ENCODE measurements at regions not wholly inside any gene's neighbourhood (a gene's known extent, or its start where the extent isn't known, plus 50 kb on each side); places are given as distances from the start of the nearest gene placed in this dataset.

DNA sequence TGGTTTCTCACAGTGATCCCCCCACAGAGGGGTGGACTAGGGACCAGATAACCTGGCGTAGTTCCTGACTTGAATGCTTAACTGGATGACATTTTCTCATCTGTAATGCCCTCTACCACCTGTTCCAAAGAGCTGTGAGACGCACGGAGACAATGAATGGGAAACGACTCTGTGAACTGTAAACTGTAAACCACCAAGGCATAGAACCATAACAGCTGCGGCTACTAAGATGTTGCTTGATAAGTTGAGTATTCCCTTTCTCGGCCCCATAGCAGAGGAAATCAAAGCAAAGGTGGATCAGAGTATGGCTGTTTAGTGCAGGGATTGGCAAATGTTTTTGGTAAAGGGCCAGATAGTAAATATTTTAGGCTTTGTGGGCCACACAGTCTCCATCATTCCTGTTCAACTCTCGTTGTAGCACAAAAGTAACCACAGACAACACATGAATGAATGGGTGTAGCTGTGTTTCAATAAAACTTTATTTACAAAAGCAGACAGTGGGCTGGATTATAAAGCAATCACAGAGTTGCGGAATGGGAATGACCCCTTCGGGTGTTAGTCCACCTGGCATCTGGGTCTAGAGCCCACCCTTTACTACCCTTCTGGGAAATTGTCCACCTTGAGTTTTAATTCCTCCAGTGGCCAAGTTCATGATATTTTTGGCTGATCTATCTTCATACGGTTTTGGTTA lies 315.2 kb downstream of the RPS6KC1 start:
- Mint-ChIP-seq H3K27ac (ENCODE audit: low read depth, unreplicated experiment) (no peak overlapping the region), H3K27me3 (ENCODE audit: insufficient read depth, unreplicated experiment) (no peaks in the 10 kb centered on the region), H3K4me3 (ENCODE audit: unreplicated experiment) (no peak overlapping the region), H3K36me3 (ENCODE audit: insufficient read depth, unreplicated experiment) (no peaks in the 10 kb centered on the region), H3K4me1 (ENCODE audit: insufficient read depth, unreplicated experiment) (no peaks in the 10 kb centered on the region), H3K9me3 (ENCODE audit: unreplicated experiment) (peaks cover 14% of the 10 kb centered on the region)
- BruUV-seq (replicated peaks), result no TSS peak
- TF ChIP-seq, protein P1, sequence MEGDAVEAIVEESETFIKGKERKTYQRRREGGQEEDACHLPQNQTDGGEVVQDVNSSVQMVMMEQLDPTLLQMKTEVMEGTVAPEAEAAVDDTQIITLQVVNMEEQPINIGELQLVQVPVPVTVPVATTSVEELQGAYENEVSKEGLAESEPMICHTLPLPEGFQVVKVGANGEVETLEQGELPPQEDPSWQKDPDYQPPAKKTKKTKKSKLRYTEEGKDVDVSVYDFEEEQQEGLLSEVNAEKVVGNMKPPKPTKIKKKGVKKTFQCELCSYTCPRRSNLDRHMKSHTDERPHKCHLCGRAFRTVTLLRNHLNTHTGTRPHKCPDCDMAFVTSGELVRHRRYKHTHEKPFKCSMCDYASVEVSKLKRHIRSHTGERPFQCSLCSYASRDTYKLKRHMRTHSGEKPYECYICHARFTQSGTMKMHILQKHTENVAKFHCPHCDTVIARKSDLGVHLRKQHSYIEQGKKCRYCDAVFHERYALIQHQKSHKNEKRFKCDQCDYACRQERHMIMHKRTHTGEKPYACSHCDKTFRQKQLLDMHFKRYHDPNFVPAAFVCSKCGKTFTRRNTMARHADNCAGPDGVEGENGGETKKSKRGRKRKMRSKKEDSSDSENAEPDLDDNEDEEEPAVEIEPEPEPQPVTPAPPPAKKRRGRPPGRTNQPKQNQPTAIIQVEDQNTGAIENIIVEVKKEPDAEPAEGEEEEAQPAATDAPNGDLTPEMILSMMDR (IDR thresholded peaks at IDR 0.05; ENCODE audit: unreplicated experiment), result no peak
- POLR2A ChIA-PET, result no interaction called here
- CTCF ChIA-PET, result interaction anchor here (0.5 to 2.7 kb wide), 9 partner anchors 8 to 757 kb away, joined by 3 to 10 read pairs (median 3); no protein-coding TSS in a partner anchor
- intact Hi-C loops (cut with micrococcal nuclease), result no loop called here
- DNase-seq (ENCODE audit: unreplicated experiment), result no peak

DNA sequence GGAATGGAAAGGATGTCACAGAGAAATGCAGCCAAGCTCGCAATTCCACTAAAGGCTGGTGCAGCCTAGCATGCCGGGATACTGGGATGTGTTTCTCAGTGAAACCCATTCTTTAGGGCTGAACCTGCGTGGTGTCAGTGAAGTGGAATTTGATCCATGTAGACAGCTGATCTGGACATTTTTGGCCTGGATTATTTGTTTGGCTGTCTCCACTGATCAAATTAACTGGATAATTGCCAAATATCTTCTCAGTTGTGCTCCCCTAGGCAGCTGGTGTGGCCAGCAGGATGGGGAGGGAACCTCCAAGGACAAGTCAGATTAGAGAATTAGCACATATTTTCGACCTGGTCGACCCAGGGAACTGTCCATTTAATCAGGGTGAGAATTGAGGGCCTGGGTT lies 318.4 kb downstream of the RPS6KC1 start:
- Mint-ChIP-seq H3K27me3 (ENCODE audit: insufficient read depth, unreplicated experiment) (no peaks in the 10 kb centered on the region), H3K36me3 (ENCODE audit: insufficient read depth, unreplicated experiment) (no peaks in the 10 kb centered on the region), H3K4me1 (ENCODE audit: insufficient read depth, unreplicated experiment) (peaks cover 2% of the 10 kb centered on the region), H3K27ac (ENCODE audit: low read depth, unreplicated experiment) (no peak overlapping the region), H3K4me3 (ENCODE audit: unreplicated experiment) (no peak overlapping the region), H3K9me3 (ENCODE audit: unreplicated experiment) (no peaks in the 10 kb centered on the region)
- no TSS peak for BruUV-seq (replicated peaks)
- intact Hi-C loops (cut with micrococcal nuclease), result no loop called here
- TF ChIP-seq, protein P1 (IDR thresholded peaks at IDR 0.05; ENCODE audit: unreplicated experiment), result no peak
- POLR2A ChIA-PET, result no interaction called here
- no peak for DNase-seq (ENCODE audit: unreplicated experiment)
- CTCF ChIA-PET, result interaction anchor here (0.6 to 8.1 kb wide), 7 partner anchors 9 to 1732 kb away, joined by 3 to 138 read pairs (median 3); no protein-coding TSS in a partner anchor

DNA sequence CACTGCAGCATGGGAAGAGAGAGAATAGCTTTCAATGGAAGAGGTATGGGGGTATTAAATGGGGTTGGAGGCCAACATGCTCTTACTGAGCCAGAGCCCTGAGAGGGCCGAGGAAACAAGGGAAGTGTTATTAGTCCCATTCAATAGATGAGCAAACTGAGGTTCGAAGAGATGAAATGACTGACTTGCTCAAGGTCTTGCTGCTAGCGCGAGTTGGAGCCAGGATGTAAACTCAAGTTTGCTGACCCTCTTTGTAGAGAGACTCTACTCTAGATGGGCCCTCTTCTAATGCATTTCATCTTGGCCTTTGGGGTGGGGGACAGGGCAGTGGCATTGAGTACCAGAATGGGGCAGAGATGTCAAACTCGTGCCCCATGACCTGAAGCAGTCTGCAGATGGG lies 319.5 kb downstream of the RPS6KC1 start:
- Mint-ChIP-seq H3K27me3 (ENCODE audit: insufficient read depth, unreplicated experiment) (no peaks in the 10 kb centered on the region), H3K27ac (ENCODE audit: low read depth, unreplicated experiment) (no peak overlapping the region), H3K4me3 (ENCODE audit: unreplicated experiment) (no peak overlapping the region), H3K4me1 (ENCODE audit: insufficient read depth, unreplicated experiment) (peaks cover 4% of the 10 kb centered on the region), H3K9me3 (ENCODE audit: unreplicated experiment) (no peaks in the 10 kb centered on the region), H3K36me3 (ENCODE audit: insufficient read depth, unreplicated experiment) (no peaks in the 10 kb centered on the region)
- ChIA-PET POLR2A (no interaction called here), CTCF (interaction anchor here (0.5 to 8.1 kb wide), 6 partner anchors 9 to 891 kb away, joined by 3 to 138 read pairs (median 3); no protein-coding TSS in a partner anchor)
- TF ChIP-seq, protein P1 (IDR thresholded peaks at IDR 0.05; ENCODE audit: unreplicated experiment), result no peak
- intact Hi-C loops (cut with micrococcal nuclease), result no loop called here
- DNase-seq (ENCODE audit: unreplicated experiment), result no peak
- no TSS peak for BruUV-seq (replicated peaks)

DNA sequence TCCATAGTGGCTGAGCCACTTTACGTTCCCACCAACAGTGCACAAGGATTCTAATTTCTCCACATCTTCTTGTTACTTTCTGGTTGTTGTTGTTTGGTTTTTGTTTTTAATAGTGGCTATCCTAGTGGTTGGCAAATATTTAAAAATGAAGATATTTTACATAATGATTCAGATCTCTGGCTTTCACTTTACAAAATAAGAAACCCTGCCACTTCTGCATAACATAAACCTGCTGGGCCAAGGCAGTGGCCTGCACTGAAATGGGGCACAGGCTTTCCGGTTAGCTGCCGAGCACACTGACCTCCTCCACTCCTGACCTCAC lies 320.4 kb downstream of the RPS6KC1 start:
- ChIA-PET CTCF (interaction anchor here (0.6 to 8.1 kb wide), 6 partner anchors 19 to 961 kb away, joined by 3 to 138 read pairs (median 3); no protein-coding TSS in a partner anchor), POLR2A (interaction anchor here (0.6 kb wide), 1 partner anchor 870 kb away, joined by 3 read pairs; no protein-coding TSS in a partner anchor)
- Mint-ChIP-seq H3K9me3 (ENCODE audit: unreplicated experiment) (no peaks in the 10 kb centered on the region), H3K4me3 (ENCODE audit: unreplicated experiment) (no peak overlapping the region), H3K36me3 (ENCODE audit: insufficient read depth, unreplicated experiment) (no peaks in the 10 kb centered on the region), H3K27ac (ENCODE audit: low read depth, unreplicated experiment) (no peak overlapping the region), H3K27me3 (ENCODE audit: insufficient read depth, unreplicated experiment) (no peaks in the 10 kb centered on the region), H3K4me1 (ENCODE audit: insufficient read depth, unreplicated experiment) (peaks cover 4% of the 10 kb centered on the region)
- TF ChIP-seq, protein P1 (IDR thresholded peaks at IDR 0.05; ENCODE audit: unreplicated experiment), result no peak
- DNase-seq (ENCODE audit: unreplicated experiment), result no peak
- intact Hi-C loops (cut with micrococcal nuclease), result no loop called here
- BruUV-seq (replicated peaks), result no TSS peak

Measured in MCF 10A (cell line).